ENCODE measurements at regions not wholly inside any gene's neighbourhood (a gene's known extent, or its start where the extent isn't known, plus 50 kb on each side); places are given as distances from the start of the nearest gene placed in this dataset.
"Not testable (repeated sequence)": the region's sequence is repeated elsewhere in the genome, so short reads cannot be mapped to it uniquely, and the experiment has no call there.

DNA sequence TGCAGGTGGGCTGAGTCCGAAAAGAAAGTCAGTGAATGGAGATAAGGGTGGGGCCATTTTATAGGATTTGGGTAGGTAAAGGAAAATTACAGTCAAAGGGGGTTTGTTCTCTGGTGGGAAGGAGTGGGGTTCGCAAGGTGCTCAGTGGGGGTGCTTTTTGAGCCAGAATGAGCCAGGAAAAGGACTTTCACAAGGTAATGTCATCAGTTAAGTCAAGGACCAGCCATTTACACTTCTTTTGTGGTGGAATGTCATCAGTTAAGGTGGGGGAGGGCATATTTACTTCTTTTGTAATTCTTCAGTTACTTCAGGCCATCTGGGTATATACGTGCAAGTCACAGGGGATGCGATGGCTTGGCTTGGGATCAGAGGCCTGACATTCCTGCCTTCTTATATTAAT lies 705.5 kb upstream of the NEGR1 start:
- not testable (repeated sequence) for FAIRE-seq; DNase-seq (ENCODE audit: low spot score in 2 of 2)

- FAIRE-seq (no peak), DNase-seq (ENCODE audit: low spot score in 2 of 2) (no peak)
Measured at GRCh38 chr1:72986591-72987290, 704.4 kb upstream of the NEGR1 start.

- not testable (repeated sequence) for FAIRE-seq; DNase-seq (ENCODE audit: low spot score in 2 of 2)
Measured at GRCh38 chr1:72985024-72985423, 702.7 kb upstream of the NEGR1 start.

DNA sequence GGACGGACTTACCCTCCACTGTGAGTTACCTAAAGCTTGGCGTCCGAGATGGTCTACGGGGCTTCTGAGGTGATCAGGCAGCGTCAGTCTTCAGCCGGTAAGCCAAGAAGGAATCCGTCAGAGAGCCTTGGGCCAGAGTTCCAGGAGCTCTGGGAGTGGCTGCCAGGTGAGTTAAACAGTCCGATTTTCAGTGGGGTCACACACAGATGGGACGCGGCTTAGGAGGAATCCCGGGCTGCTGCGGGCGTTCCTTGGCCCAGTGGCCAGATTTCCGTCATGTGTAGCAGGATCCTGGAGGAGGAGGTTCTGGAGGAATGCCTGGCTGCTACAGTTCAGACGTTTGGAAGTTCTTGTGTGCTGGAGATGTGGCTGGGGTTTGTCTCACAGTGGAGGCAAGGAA lies 700.7 kb upstream of the NEGR1 start:
- not testable (repeated sequence) for FAIRE-seq; DNase-seq (ENCODE audit: low spot score in 2 of 2)

- no peak for DNase-seq (ENCODE audit: low spot score in 2 of 2)
- FAIRE-seq, result no peak
Measured at GRCh38 chr1:72969461-72969860, 687.1 kb upstream of the NEGR1 start.

- no peak for FAIRE-seq
- DNase-seq (ENCODE audit: low spot score in 2 of 2), result no peak
Measured at GRCh38 chr1:72954943-72955342, 672.6 kb upstream of the NEGR1 start.

- not testable (repeated sequence) for FAIRE-seq; DNase-seq (ENCODE audit: low spot score in 2 of 2)
Measured at GRCh38 chr1:72950900-72951299, 668.6 kb upstream of the NEGR1 start.

DNA sequence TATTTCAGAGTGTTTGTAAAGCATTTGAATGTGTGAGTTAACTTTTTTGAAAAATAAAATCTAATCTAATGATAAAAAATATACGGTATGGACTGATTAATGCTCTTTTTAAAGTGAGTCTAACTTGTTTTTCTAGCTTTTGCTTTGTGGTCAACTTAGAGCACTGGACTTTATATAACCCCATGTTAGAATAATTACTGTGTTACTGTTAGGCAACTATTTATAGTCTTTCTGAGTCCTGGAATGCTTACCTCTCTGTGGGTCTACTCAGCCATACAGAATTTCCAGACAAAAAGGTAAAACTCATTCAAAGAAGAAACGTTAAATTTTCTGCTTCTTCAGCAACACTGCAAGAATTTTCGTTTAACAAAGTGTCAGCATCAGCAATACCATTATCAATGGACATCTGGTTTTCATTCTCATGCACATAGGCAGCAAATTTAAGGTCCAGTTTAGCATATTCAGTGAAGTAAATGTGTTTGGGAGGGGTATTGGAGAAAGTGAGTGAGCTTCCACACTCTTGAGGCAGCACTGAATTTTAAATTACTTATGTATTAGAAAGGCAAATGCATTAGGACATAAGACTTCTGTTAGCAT lies 664.7 kb upstream of the NEGR1 start:
- DNase-seq (ENCODE audit: low spot score in 2 of 2), result no peak
- no peak for FAIRE-seq

DNA sequence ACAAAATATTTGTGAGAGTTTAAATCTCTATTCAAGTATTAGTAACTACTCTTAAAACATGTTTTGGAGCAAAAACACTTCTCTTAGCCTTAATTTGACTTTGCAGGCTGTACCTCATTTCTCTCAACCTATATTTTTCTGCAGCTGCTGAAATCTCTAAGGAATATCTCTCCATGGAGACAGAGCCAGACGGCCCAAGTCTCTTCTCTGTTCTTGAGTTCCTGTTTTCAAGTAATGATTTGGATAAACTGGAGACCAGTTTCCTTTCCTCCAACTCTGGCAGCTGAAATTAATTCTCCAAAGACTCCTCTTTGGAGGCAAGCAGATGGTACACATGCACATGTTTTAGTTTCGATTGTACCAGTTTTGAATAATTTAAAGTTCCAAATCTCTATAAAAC lies 659.7 kb upstream of the NEGR1 start:
- no peak for FAIRE-seq
- no peak for DNase-seq (ENCODE audit: low spot score in 2 of 2)

DNA sequence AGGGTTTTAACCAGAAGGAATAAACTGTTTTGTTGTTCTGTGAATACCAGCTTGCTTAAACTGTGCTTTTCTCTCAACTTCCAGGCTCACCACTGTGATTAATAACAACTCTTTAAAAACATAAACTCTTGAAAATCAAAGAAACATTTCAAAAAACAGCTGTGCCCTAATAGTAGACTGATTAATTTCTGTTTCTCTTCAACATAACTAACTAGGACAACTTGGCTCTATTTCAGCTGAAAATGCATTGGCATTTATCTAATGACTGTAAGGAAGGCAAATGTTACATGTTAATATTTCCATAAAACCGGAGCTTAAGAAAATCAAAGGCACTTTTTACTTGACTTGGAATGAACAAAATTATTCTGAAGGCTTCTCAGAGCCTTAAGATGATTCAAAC lies 656.1 kb upstream of the NEGR1 start:
- no peak for FAIRE-seq
- DNase-seq (ENCODE audit: low spot score in 2 of 2), result no peak

DNA sequence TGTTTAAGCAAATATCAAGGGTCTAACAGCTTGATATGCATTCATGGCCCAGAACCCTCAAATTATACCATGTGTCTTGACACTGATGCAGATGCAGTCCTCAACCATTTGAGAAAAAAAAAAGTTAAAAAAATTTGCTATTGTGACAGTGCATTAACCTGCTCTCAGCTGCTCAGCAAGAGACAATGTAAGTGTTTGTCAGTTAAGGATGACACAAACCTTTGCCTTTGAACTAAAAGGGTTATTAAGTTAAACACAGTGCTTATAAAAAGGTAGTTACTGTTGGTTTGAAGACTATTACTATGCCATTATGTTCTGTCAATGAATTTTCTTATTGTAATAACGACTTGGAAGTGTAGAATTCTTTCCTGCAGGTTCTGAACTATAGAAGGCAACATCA lies 655.6 kb upstream of the NEGR1 start:
- FAIRE-seq, result no peak
- DNase-seq (ENCODE audit: low spot score in 2 of 2), result no peak

DNA sequence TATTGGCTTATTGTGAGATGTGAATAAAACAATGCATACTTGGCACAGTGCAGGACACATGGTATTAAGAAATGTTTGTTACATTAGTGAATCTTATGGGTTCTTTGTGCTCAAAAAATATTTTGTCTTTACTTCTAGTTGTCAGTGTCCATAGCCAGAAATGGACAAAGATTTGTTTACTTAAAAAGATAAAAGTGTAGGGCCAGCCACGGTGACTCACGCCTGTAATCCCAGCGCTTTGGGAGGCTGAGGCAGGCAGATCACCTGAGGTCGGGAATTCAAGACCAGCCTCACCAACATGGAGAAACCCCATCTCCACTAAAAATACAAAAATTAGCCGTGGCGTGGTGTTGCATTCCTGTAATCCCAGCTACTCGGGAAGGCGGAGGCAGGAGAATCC lies 654.6 kb upstream of the NEGR1 start:
- FAIRE-seq (no peak), DNase-seq (ENCODE audit: low spot score in 2 of 2) (no peak)

- DNase-seq (ENCODE audit: low spot score in 2 of 2) (no peak), FAIRE-seq (no peak)
Measured at GRCh38 chr1:72936151-72936740, 653.9 kb upstream of the NEGR1 start.

DNA sequence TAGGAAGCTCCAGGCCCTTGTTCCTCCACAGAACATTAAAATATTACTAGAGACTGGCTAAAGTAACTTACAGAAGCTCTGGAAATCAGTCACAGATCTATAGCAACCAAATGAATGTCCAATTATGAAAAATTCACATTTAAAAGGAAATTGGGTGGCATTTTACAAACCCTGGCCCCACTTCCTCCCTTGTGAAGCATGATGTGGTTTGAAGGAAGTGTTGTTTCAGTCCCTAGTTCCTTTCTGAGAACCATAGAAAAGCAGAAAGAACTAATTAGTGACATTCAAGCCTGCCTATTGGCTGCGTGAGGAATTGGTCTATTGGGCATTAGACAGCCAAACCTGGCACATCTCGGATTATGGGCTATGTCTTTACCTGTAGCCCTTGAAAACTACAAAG lies 649.7 kb upstream of the NEGR1 start:
- DNase-seq (ENCODE audit: low spot score in 2 of 2) (no peak), FAIRE-seq (no peak)

GRCh38 chr1:72930528-72930927 lies 648.2 kb upstream of the NEGR1 start:
- no peak for FAIRE-seq

GRCh38 chr1:72918940-72919339 lies 636.6 kb upstream of the NEGR1 start:
- DNase-seq (ENCODE audit: low spot score in 2 of 2) (no peak), FAIRE-seq (no peak)

More at GRCh38 chr1:72930528-72930927, 648.2 kb upstream of the NEGR1 start:
- DNase-seq (ENCODE audit: low spot score in 2 of 2), result no peak

GRCh38 chr1:72917920-72918319 lies 635.6 kb upstream of the NEGR1 start:
- FAIRE-seq, result no peak
- DNase-seq (ENCODE audit: low spot score in 2 of 2), result no peak

DNA sequence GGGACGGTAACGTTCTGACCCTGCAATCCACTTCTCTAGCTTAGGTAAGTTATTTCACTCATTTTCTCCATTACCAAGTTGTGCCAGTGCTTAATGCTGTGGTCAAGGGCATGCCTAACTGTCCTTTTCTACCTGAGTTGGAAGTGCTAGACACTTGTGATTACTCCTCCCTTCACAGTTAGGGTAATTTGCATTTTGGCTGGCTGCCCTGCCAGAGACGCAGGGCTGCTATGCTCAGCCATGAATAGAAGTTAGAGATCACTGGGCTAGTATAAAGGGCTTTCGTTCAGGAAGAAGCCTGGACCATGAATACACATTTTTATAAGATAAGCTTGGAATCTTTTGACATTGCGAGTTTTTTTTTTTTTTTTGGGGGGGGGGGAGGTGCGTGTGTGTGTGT lies 633.2 kb upstream of the NEGR1 start:
- DNase-seq (ENCODE audit: low spot score in 2 of 2) (no peak), FAIRE-seq (no peak)

- DNase-seq (ENCODE audit: low spot score in 2 of 2), result no peak
Measured at GRCh38 chr1:72911656-72912055, 629.3 kb upstream of the NEGR1 start.

DNA sequence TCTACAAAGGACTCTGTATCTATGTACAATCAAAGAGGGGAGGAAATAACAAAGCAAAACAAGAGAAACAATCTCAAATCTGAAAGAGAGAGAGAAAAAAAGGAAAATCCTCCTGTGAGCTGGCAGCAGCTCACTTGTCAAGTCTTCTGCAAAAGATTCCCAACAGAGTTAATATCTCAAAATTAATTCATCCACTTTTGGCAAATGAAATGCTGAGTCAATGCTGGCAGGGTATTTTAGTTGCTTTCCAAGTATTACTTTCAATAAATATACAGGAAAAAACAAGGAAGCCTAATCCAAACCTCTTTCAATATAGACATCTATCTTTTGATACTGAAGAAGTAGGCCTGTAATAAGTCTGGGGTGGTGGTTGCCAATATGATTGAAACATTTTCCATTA lies 613.9 kb upstream of the NEGR1 start:
- DNase-seq (ENCODE audit: low spot score in 2 of 2) (no peak), FAIRE-seq (no peak)

More at GRCh38 chr1:72911656-72912055, 629.3 kb upstream of the NEGR1 start:
- no peak for FAIRE-seq

- FAIRE-seq, result no peak
- no peak for DNase-seq (ENCODE audit: low spot score in 2 of 2)
Measured at GRCh38 chr1:72892461-72892860, 610.1 kb upstream of the NEGR1 start.

GRCh38 chr1:72891976-72892375 lies 609.6 kb upstream of the NEGR1 start:
- no peak for DNase-seq (ENCODE audit: low spot score in 2 of 2)
- FAIRE-seq, result no peak

All from frontal cortex (tissue), 3 donors.